GM12878 (cell line): ENCODE measurements at regions not wholly inside any gene's neighbourhood (a gene's known extent, or its start where the extent isn't known, plus 50 kb on each side); places are given as distances from the start of the nearest gene placed in this dataset.

ENCODE experiments used
- ATAC-seq: fragments of 200-7000 bp; cut with Tn5 transposase; 3 replicates; pipeline ENCODE4 v1.9.1; 2020; ENCODE audit warnings: mild to moderate bottlenecking, moderate library complexity
- BruUV-seq: library from RNA; stranded (reverse); fragments of 400-500 nt; replicated peaks from 2 replicates; lab custom pipeline; 2021; lab: Mats Ljungman, UMichigan
- CTCF ChIA-PET: fragments of 300-600 bp; sonication (Branson Sonifier 250); formaldehyde crosslinking; extraction: SDS; loops from one replicate; lab custom pipeline; 2021; ENCODE audit warnings: inconsistent platforms; lab: Yijun Ruan, JAX
- POLR2A ChIA-PET: fragments of 350-600 bp; formaldehyde crosslinking; extraction: SDS; loops from one replicate; lab custom pipeline; 2021; ENCODE audit warnings: inconsistent platforms; lab: Charles Lee
- RAD21 ChIA-PET: fragments of 300-600 bp; sonication (Branson Sonifier 250); formaldehyde crosslinking; loops from one replicate; lab custom pipeline; 2023; ENCODE audit warnings: antibody characterized with exemption; ENCODE audit not compliant: unreplicated experiment; lab: Charles Lee
- SMC1A ChIA-PET: fragments of 300-600 bp; sonication (Branson Sonifier 250); formaldehyde crosslinking; loops from one replicate; lab custom pipeline; 2023; ENCODE audit not compliant: unreplicated experiment, uncharacterized antibody; lab: Charles Lee
- DNase-seq: peaks from one replicate; pipeline ENCODE4 v3.0.0-alpha.2; 2011; ENCODE audit warnings: low read depth, low spot score
- FAIRE-seq: peaks from 3 replicates; lab custom pipeline; 2011; peaks lifted over from hg19 to GRCh38; lab: Jason Lieb, UNC
- H2AFZ ChIP-seq: 2 replicates; pipeline ENCODE4 v1.6.0; 2011; ENCODE audit warnings: low read depth, low read length, control low read depth; ENCODE audit not compliant: control insufficient read depth
- H3K27ac ChIP-seq: 2 replicates; pipeline ENCODE4 v1.5.1; 2011; ENCODE audit warnings: control low read depth; ENCODE audit not compliant: control insufficient read depth, insufficient read depth
- H3K27me3 ChIP-seq, 2 experiments: replicated peaks in 1 of 2; 2 replicates each; pipeline versions ENCODE4 v1.6.0 to v1.6.1; 2011; ENCODE audit warnings: low read length in 1 of 2; ENCODE audit not compliant: control insufficient read depth in 2 of 2, insufficient read depth in 2 of 2
- H3K36me3 ChIP-seq, 2 experiments: 2 replicates each; pipeline ENCODE4 v1.5.1; 2011; ENCODE audit warnings: low read length in 1 of 2; ENCODE audit not compliant: control insufficient read depth in 2 of 2, insufficient read depth in 2 of 2
- H3K4me1 ChIP-seq: 2 replicates; pipeline ENCODE4 v1.6.1; 2011; ENCODE audit warnings: mild to moderate bottlenecking, low read length, moderate library complexity, mixed read lengths; ENCODE audit not compliant: control insufficient read depth, insufficient read depth
- H3K4me2 ChIP-seq: 2 replicates; pipeline ENCODE4 v1.6.0; 2011; ENCODE audit warnings: control low read depth; ENCODE audit not compliant: control insufficient read depth, insufficient read depth
- H3K4me3 ChIP-seq: fragments of 200-600 bp; sonication (generic); 2 replicates; pipeline ENCODE4 v1.5.1; 2016
- H3K79me2 ChIP-seq: 2 replicates; pipeline ENCODE4 v1.6.0; 2011; ENCODE audit warnings: low read length; ENCODE audit not compliant: control insufficient read depth, insufficient read depth
- H3K9ac ChIP-seq: 2 replicates; pipeline ENCODE4 v1.8.0; 2011; ENCODE audit warnings: low read length, control low read depth, mixed read lengths; ENCODE audit not compliant: control insufficient read depth, insufficient read depth
- H3K9me3 ChIP-seq: replicated peaks from 3 replicates; pipeline ENCODE4 v1.5.1; 2011; ENCODE audit warnings: mild to moderate bottlenecking, low read length; ENCODE audit not compliant: control insufficient read depth, insufficient read depth
- H4K20me1 ChIP-seq: 2 replicates; pipeline ENCODE4 v1.6.0; 2011; ENCODE audit not compliant: control insufficient read depth, insufficient read depth
- EED ChIP-seq: sonication (generic); IDR thresholded peaks from 2 replicates; pipeline ENCODE4 v1.6.1; 2016; ENCODE audit warnings: antibody characterized with exemption, low read depth
- ETV6 ChIP-seq, 2 experiments: fragments of 450-650 bp in 1 of 2; IDR thresholded peaks in 1 of 2; conservative IDR thresholded peaks in 1 of 2; 2 replicates each; pipeline ENCODE4 v1.6.1; 2014; ENCODE audit warnings: antibody characterized with exemption in 1 of 2, borderline replicate concordance in 1 of 2, low read depth in 1 of 2, mild to moderate bottlenecking in 1 of 2, moderate library complexity in 1 of 2
- MYB ChIP-seq: fragments of 150-350 bp; IDR thresholded peaks from 2 replicates; pipeline ENCODE4 v1.6.1; 2014; ENCODE audit warnings: mild to moderate bottlenecking, low read depth, low read length, borderline replicate concordance
- PAX8 ChIP-seq: fragments of 450-650 bp; IDR thresholded peaks from 2 replicates; pipeline ENCODE4 v1.6.1; 2017; ENCODE audit warnings: mild to moderate bottlenecking, moderate library complexity
- RCOR1 ChIP-seq: conservative IDR thresholded peaks from 2 replicates; pipeline ENCODE4 v1.6.1; 2012; ENCODE audit warnings: low read depth, low read length, improper control_type of control experiment
- RELA ChIP-seq: fragments of 450-650 bp; IDR thresholded peaks from 2 replicates; pipeline ENCODE4 v1.8.0; 2014; ENCODE audit warnings: borderline replicate concordance; ENCODE audit not compliant: partially characterized antibody
- RUNX3 ChIP-seq: IDR thresholded peaks from 2 replicates; pipeline ENCODE4 v1.6.1; 2012; ENCODE audit warnings: low read length, inconsistent platforms
- SIX5 ChIP-seq: IDR thresholded peaks from 2 replicates; pipeline ENCODE4 v1.6.1; 2011; ENCODE audit warnings: mild to moderate bottlenecking, low read depth, low read length, moderate library complexity; ENCODE audit not compliant: severe bottlenecking
- SUPT20H ChIP-seq: IDR thresholded peaks from 2 replicates; pipeline ENCODE4 v1.6.1; 2011; ENCODE audit warnings: low read depth, mild to moderate bottlenecking, low read length, moderate library complexity, borderline replicate concordance; ENCODE audit not compliant: control insufficient read depth
- TCF7 ChIP-seq: IDR thresholded peaks from 2 replicates; pipeline ENCODE4 v1.6.1; 2014; ENCODE audit warnings: antibody characterized with exemption, borderline replicate concordance
- YBX1 ChIP-seq: fragments of 450-650 bp; IDR thresholded peaks from 2 replicates; pipeline ENCODE4 v1.6.1; 2016; ENCODE audit warnings: antibody characterized with exemption
- WGBS: methylation state at CpG from one replicate; pipeline ENCODE4 v1.1.6; 2016; ENCODE audit warnings: low lambda C conversion rate; ENCODE audit not compliant: insufficient replicate concordance, insufficient coverage; ENCODE audit errors: missing lambda C conversion rate; 5-methylcytosine and 5-hydroxymethylcytosine counted together
- in situ Hi-C: fragments of 300-500 bp; cut with MboI; formaldehyde crosslinking; loops from 9 replicates; pipeline ENCODE4 v1.14.3; 2018; ENCODE audit warnings: mixed read lengths
- intact Hi-C: fragments of 100-400 bp; cut with micrococcal nuclease; formaldehyde crosslinking; loops from one replicate; pipeline ENCODE4 v1.14.2; 2022; ENCODE audit not compliant: unreplicated experiment
- TF ChIP-seq, protein P1 (sequence below): fragments of 450-650 bp; formaldehyde crosslinking; IDR thresholded peaks from 2 replicates; pipeline ENCODE4 v1.5.0; 2022; ENCODE audit warnings: mild to moderate bottlenecking, missing genetic modification characterization

DNA sequence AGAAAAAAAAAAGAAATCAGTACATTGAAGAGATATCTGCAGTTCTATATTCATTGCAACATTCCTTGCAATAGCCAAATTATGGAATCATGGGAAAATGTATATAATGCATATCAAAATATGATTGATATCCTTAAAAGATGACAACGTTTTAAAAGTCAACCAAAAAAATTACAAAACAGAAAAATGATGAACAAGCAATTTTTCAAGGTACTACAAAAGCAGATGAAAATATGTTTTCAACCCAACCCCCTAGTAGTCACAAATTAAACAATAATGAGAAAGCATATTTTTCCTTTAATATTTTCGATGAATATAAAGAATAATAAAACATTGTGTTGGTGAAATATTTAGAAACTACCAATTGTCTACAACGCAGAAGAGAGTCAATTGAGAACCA is 497.6 kb downstream of the MEI4 start:
- Histone ChIP-seq H3K4me3 (no peak overlapping the region), H3K27ac (no peak overlapping the region), H3K9me3 (no peaks in the 10 kb centered on the region), H3K27me3 (no peaks in the 10 kb centered on the region), H4K20me1 (no peaks in the 10 kb centered on the region)
- SMC1A ChIA-PET = no interaction called here
- TF ChIP-seq, protein P1, sequence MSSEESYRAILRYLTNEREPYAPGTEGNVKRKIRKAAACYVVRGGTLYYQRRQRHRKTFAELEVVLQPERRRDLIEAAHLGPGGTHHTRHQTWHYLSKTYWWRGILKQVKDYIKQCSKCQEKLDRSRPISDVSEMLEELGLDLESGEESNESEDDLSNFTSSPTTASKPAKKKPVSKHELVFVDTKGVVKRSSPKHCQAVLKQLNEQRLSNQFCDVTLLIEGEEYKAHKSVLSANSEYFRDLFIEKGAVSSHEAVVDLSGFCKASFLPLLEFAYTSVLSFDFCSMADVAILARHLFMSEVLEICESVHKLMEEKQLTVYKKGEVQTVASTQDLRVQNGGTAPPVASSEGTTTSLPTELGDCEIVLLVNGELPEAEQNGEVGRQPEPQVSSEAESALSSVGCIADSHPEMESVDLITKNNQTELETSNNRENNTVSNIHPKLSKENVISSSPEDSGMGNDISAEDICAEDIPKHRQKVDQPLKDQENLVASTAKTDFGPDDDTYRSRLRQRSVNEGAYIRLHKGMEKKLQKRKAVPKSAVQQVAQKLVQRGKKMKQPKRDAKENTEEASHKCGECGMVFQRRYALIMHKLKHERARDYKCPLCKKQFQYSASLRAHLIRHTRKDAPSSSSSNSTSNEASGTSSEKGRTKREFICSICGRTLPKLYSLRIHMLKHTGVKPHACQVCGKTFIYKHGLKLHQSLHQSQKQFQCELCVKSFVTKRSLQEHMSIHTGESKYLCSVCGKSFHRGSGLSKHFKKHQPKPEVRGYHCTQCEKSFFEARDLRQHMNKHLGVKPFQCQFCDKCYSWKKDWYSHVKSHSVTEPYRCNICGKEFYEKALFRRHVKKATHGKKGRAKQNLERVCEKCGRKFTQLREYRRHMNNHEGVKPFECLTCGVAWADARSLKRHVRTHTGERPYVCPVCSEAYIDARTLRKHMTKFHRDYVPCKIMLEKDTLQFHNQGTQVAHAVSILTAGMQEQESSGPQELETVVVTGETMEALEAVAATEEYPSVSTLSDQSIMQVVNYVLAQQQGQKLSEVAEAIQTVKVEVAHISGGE (CRISPR knock-in tag) = no peak
- TF ChIP-seq TCF7 (no peak), RCOR1 (no peak), SUPT20H (no peak), YBX1 (no peak), ETV6 (conservative IDR thresholded peaks at IDR 0.05 in 1 of 2, IDR thresholded peaks at IDR 0.05 in 1 of 2; ENCODE audit: borderline replicate concordance in 1 of 2, low read depth in 1 of 2) (no peak), MYB (no peak), EED (no peak), RELA (no peak), SIX5 (no peak), PAX8 (no peak), RUNX3 (no peak)
- TF ChIP-seq, all 136 proteins: peak for 0
- in situ Hi-C loops (no loop called here), intact Hi-C loops (no loop called here)
- Histone ChIP-seq H3K79me2 (no peaks in the 10 kb centered on the region), H3K4me2 (no peak overlapping the region), H3K36me3 (no peaks in the 10 kb centered on the region), H2AFZ (no peak overlapping the region), H3K9ac (no peak overlapping the region), H3K4me1 (no peaks in the 10 kb centered on the region)
- no peak for DNase-seq
- BruUV-seq = no TSS peak
- WGBS = 1% methylated on average over 3 of the region's 3 CpGs
- ATAC-seq = no peak
- POLR2A ChIA-PET = no interaction called here
- CTCF ChIA-PET = no interaction called here
- RAD21 ChIA-PET = no interaction called here
- FAIRE-seq = no peak
